Stimulated activated naive CD4-positive, alpha-beta T cell (primary cell): ENCODE measurements at regions not wholly inside any gene's neighbourhood (a gene's known extent, or its start where the extent isn't known, plus 50 kb on each side); places are given as distances from the start of the nearest gene placed in this dataset.
"Not testable (repeated sequence)": the region's sequence is repeated elsewhere in the genome, so short reads cannot be mapped to it uniquely, and the experiment has no call there.

Experiments
- DNase-seq, 6 experiments: peaks; one replicate each; lab custom pipeline; 2025; lab: John Stamatoyannopoulos, UW

GRCh38 chr7:66458991-66459390 lies 169.7 kb upstream of the KCTD7 start:
- not testable (repeated sequence) for DNase-seq

GRCh38 chr7:66459783-66460413 lies 168.8 kb upstream of the KCTD7 start:
- DNase-seq = not testable (repeated sequence)

GRCh38 chr7:66460921-66461361 lies 167.7 kb upstream of the KCTD7 start:
- no peak for DNase-seq

GRCh38 chr7:66461397-66461796 lies 167.3 kb upstream of the KCTD7 start:
- not testable (repeated sequence) for DNase-seq

GRCh38 chr7:66462831-66463230 lies 165.8 kb upstream of the KCTD7 start:
- DNase-seq = not testable (repeated sequence)

- no peak for DNase-seq
Measured at GRCh38 chr7:66464059-66464458, 164.6 kb upstream of the KCTD7 start.

- DNase-seq = no peak
Measured at GRCh38 chr7:66466081-66466600, 162.5 kb upstream of the KCTD7 start.

- no peak for DNase-seq
Measured at GRCh38 chr7:66467887-66468286, 160.8 kb upstream of the KCTD7 start.

- not testable (repeated sequence) for DNase-seq
Measured at GRCh38 chr7:66473064-66473463, 155.6 kb upstream of the KCTD7 start.

GRCh38 chr7:66474441-66474840 lies 154.2 kb upstream of the KCTD7 start:
- no peak for DNase-seq

- not testable (repeated sequence) for DNase-seq
Measured at GRCh38 chr7:66476056-66476455, 152.6 kb upstream of the KCTD7 start.

- not testable (repeated sequence) for DNase-seq
Measured at GRCh38 chr7:66477822-66478397, 150.8 kb upstream of the KCTD7 start.

- not testable (repeated sequence) for DNase-seq
Measured at GRCh38 chr7:66481229-66481628, 147.5 kb upstream of the KCTD7 start.

GRCh38 chr7:66489065-66489464 lies 139.6 kb upstream of the KCTD7 start:
- DNase-seq = not testable (repeated sequence)

- not testable (repeated sequence) for DNase-seq
Measured at GRCh38 chr7:66489741-66490140, 138.9 kb upstream of the KCTD7 start.

- DNase-seq = not testable (repeated sequence)
Measured at GRCh38 chr7:66490979-66491378, 137.7 kb upstream of the KCTD7 start.

GRCh38 chr7:66492405-66492804 lies 136.3 kb upstream of the KCTD7 start:
- not testable (repeated sequence) for DNase-seq

GRCh38 chr7:66493235-66494205 lies 135.2 kb upstream of the KCTD7 start:
- DNase-seq = peak; percentile 93 to 97 (median 95)

- DNase-seq = no peak
Measured at GRCh38 chr7:66497346-66497745, 131.3 kb upstream of the KCTD7 start.

GRCh38 chr7:66500087-66500486 lies 128.6 kb upstream of the KCTD7 start:
- DNase-seq = no peak

- DNase-seq = no peak
Measured at GRCh38 chr7:66502230-66503035, 126.2 kb upstream of the KCTD7 start.

- DNase-seq = no peak
Measured at GRCh38 chr7:66503036-66503370, 125.7 kb upstream of the KCTD7 start.
